Inflammatory macrophage treated with lipopolysaccharide for 1 hour (primary cell): ENCODE measurements at regions not wholly inside any gene's neighbourhood (a gene's known extent, or its start where the extent isn't known, plus 50 kb on each side); places are given as distances from the start of the nearest gene placed in this dataset.
"Not testable (repeated sequence)": the region's sequence is repeated elsewhere in the genome, so short reads cannot be mapped to it uniquely, and the experiment has no call there.

Experiments used
- DNase-seq, 2 donors: peaks; one replicate each; pipeline ENCODE4 v3.0.0-alpha.2; 2020 to 2022

GRCh38 chr2:53610260-53610659 is 157.3 kb upstream of the CHAC2 start:
- no peak for DNase-seq

GRCh38 chr2:53609551-53609950 is 158.1 kb upstream of the CHAC2 start:
- no peak for DNase-seq

GRCh38 chr2:53608293-53608692 is 159.3 kb upstream of the CHAC2 start:
- no peak for DNase-seq

DNA sequence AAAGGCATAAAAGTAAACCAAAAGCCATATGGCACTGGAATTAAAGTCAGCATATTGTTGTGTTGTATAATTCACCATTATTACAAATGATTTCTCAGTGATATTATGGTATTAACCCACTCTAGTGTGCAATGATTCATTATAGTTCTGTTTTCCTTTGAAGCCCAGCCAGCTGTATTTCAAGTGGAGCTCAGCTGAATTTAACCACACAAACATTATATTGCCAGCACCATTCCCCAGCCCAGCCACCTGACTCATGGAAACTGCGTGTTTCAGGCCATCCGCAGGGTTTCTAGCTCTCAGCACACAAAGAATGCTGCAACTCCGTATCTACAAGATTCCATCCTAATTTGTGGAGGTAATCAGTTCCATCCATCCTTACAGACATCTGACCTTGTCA is 166.8 kb upstream of the CHAC2 start:
- DNase-seq, result no peak

- DNase-seq, result not testable (repeated sequence)
Observed at GRCh38 chr2:53586733-53587612, 180.6 kb upstream of the CHAC2 start.

DNA sequence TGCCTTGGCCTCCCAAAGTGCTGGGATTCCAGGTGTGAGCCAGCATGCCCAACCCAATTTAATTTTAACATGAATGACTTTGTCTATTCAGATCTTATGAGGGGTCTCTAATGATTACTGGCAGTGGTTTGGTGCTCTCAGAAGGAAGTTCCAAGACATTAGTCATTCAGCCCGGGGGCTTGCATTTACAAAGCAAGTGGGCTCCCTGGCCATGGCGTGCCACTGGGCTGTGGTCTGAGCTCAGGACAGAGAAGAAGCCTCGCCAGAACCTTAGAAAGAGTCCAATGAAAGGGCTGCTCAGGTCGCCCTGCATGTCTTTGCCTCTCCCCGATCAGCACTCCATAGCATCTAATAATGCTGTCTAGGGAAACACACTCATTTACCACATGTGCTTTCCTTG is 182.6 kb upstream of the CHAC2 start:
- DNase-seq, result no peak

GRCh38 chr2:53583583-53583982 is 184.0 kb upstream of the CHAC2 start:
- DNase-seq, result no peak

DNA sequence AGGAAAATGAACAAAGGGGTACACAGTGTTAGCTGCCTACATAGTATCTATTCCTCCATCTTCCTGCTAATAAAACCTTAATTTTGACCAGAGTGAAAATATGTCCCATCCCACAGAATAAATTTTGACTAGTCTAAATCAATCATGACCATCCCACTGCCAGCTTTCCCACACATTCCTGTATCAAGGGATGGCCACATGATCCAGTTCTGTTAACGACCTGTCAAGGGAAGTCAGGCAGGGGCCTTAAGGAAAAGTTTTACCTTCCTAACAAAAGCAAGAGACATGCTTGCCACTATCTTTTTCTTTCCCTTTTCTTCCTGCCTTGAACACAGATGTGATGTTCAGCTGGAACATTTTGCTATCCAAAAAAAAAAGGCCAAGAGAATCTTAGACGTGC is 185.0 kb upstream of the CHAC2 start:
- no peak for DNase-seq

DNA sequence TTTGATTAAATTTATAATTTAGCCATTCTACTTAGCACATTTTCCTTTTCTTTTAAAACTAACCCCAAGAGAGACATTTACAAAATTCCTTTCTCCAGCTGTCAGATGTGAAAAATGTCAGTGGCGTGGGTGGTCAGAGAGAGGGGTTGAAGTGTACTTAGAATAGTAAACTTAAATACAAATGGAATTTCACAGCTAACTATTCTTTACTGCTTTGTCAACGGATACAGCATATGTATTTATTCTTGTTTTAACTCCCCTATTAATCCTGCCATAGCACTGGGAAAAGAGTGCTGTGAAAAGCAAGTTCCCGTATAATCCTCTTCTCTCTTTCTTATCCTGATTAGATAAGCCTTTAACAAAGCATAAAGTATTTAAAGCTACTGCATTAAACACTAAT is 191.4 kb upstream of the CHAC2 start:
- no peak for DNase-seq

GRCh38 chr2:53575721-53576124 is 191.9 kb upstream of the CHAC2 start:
- DNase-seq, result no peak

GRCh38 chr2:53572696-53573095 is 194.9 kb upstream of the CHAC2 start:
- no peak for DNase-seq

GRCh38 chr2:53569957-53570727 is 197.5 kb upstream of the CHAC2 start:
- DNase-seq, result no peak

DNA sequence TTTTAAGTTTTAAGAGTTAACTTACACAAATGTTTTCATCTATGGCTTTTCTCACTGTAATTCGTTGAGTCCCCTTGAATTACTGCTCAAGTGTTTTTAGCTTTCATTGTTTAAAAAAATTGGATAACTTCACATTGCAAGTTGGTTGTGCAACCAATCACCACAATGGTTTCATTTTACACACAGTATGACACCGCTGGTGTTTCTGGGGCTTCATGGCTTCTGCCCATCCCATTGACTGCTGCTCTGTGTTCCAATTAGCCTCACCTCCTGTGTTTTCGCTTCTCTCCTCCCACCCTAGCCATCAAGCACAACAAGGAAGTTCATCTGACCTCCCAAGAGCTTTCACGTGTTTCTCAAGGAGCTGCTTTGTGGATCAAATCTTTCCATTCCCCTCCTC is 199.1 kb upstream of the CHAC2 start:
- no peak for DNase-seq

- DNase-seq, result no peak
Observed at GRCh38 chr2:53567073-53567472, 200.5 kb upstream of the CHAC2 start.

- DNase-seq, result no peak
Observed at GRCh38 chr2:53562407-53562806, 205.2 kb upstream of the CHAC2 start.

- no peak for DNase-seq
Observed at GRCh38 chr2:53561155-53561554, 206.4 kb upstream of the CHAC2 start.

GRCh38 chr2:53559302-53559966 is 208.2 kb upstream of the CHAC2 start:
- DNase-seq, result no peak

DNA sequence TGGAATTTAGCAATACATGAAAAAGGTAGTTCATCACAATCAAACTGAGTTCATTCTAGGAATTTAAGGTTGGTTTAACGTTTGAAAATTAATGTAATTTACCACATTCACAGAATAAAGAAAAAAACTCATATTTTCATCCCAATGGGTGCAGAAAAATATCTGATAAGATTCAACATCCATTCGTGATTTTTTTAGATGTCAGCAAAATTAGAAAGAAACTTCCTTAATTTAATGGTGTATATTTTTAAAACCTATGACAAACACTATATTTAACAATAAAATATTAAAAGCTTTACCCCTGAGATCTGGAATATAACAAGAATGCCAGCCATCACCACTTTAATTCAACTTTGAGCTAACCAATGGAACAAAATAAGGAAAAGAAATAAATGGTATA is 208.7 kb upstream of the CHAC2 start:
- DNase-seq, result no peak

DNA sequence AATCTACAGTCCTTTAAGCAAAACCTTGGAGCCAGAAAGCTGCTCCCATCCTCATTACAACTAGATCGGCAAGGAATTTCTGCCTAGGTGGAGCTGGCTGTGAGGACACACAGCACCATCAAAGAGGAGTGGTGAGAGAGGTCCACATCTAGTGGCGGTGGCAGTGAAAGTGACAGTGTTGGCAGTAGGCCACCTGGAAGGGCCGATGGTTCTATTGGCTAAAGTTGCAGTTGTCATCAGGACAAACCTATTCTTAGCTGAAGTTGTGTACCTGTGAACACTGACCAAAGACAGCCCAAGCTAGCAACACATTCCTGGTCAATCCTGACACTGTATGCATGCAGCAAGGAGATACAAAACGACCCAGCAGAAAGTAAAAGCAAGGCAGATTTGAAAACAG is 218.1 kb upstream of the CHAC2 start:
- DNase-seq, result no peak

- DNase-seq, result no peak
Observed at GRCh38 chr2:53545604-53546003, 222.0 kb upstream of the CHAC2 start.

GRCh38 chr2:53544871-53545558 is 222.6 kb upstream of the CHAC2 start:
- no peak for DNase-seq

DNA sequence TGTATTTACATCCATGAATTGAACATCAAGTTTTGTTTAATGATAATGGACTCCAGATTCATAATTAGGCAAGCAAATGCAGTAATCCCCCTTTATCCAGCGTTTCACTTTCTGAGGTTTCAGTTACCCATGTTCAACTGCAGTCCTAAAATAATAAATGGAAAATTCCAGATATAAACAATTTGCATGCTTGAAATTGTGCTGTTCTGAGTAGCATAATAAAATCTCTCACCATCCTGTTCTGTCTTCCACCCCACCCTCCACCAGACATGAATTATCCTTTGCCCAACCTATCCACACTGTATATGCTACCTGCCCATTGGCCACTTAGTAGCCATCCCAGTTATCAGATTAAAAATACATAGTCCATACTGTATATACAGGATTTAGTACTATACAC is 224.5 kb upstream of the CHAC2 start:
- DNase-seq, result no peak
